Panc1 (cell line): ENCODE measurements at regions not wholly inside any gene's neighbourhood (a gene's known extent, or its start where the extent isn't known, plus 50 kb on each side); places are given as distances from the start of the nearest gene placed in this dataset.

Experiments used
- ATAC-seq: fragments of 200-7000 bp; cut with Tn5 transposase; 2 replicates; pipeline ENCODE4 v1.9.1; 2020; ENCODE audit warnings: mild to moderate bottlenecking, moderate library complexity
- BruUV-seq: library from RNA; stranded (reverse); fragments of 400-500 nt; replicated peaks from 2 replicates; lab custom pipeline; 2021; lab: Mats Ljungman, UMichigan
- CTCF ChIA-PET: fragments of 300-600 bp; sonication (Branson Sonifier 250); formaldehyde crosslinking; loops from one replicate; lab custom pipeline; 2022; ENCODE audit warnings: antibody characterized with exemption; lab: Charles Lee
- POLR2A ChIA-PET: fragments of 300-600 bp; sonication (Branson Sonifier 250); formaldehyde crosslinking; loops from one replicate; lab custom pipeline; 2022; ENCODE audit warnings: antibody characterized with exemption; lab: Charles Lee
- DNase-seq: peaks from one replicate; pipeline ENCODE4 v3.0.0-alpha.2; 2010; ENCODE audit warnings: low read depth, low spot score
- H3K27ac ChIP-seq: 2 replicates; pipeline ENCODE4 v1.5.1; 2011; ENCODE audit warnings: mild to moderate bottlenecking, low read length, inconsistent platforms
- H3K27me3 ChIP-seq: fragments of 200-500 bp; sonication (Bioruptor generic); 2 replicates; pipeline ENCODE4 v1.6.0; 2014; ENCODE audit warnings: low read length, inconsistent platforms; ENCODE audit not compliant: control insufficient read depth, insufficient read depth
- H3K36me3 ChIP-seq: fragments of 200-500 bp; sonication (Bioruptor generic); 2 replicates; pipeline ENCODE4 v1.5.1; 2014; ENCODE audit warnings: inconsistent platforms, mild to moderate bottlenecking, low read length, moderate library complexity; ENCODE audit not compliant: control insufficient read depth, insufficient read depth
- H3K4me1 ChIP-seq: 2 replicates; pipeline ENCODE4 v1.5.1; 2011; ENCODE audit warnings: inconsistent platforms, mild to moderate bottlenecking, low read length, moderate library complexity; ENCODE audit not compliant: control insufficient read depth, insufficient read depth
- H3K4me3 ChIP-seq, 2 experiments: 2 replicates each; pipeline ENCODE4 v1.5.1; 2011 to 2012; ENCODE audit warnings: low read depth in 2 of 2, low read length in 2 of 2, mild to moderate bottlenecking in 2 of 2, inconsistent platforms in 1 of 2, moderate library complexity in 1 of 2
- H3K9me3 ChIP-seq: fragments of 200-500 bp; sonication (Bioruptor generic); 2 replicates; pipeline ENCODE4 v1.5.1; 2014; ENCODE audit warnings: low read depth, mild to moderate bottlenecking, inconsistent platforms, low read length, moderate library complexity; ENCODE audit not compliant: control insufficient read depth, insufficient read depth
- POLR2AphosphoS5 ChIP-seq: IDR thresholded peaks from 2 replicates; pipeline ENCODE4 v1.6.1; 2012; ENCODE audit warnings: mild to moderate bottlenecking, low read depth, low read length, moderate library complexity
- SIN3A ChIP-seq: IDR thresholded peaks from 2 replicates; pipeline ENCODE4 v1.6.1; 2012; ENCODE audit warnings: low read depth, mild to moderate bottlenecking, low read length, moderate library complexity, borderline replicate concordance; ENCODE audit not compliant: insufficient read depth
- TCF7L2 ChIP-seq: IDR thresholded peaks from 2 replicates; pipeline ENCODE4 v1.6.1; 2011; ENCODE audit warnings: mild to moderate bottlenecking, low read depth, low read length, inconsistent platforms
- in situ Hi-C: cut with HindIII; loops from 2 replicates; pipeline ENCODE4 v1.10.0; 2016; ENCODE audit warnings: low sequenced_read_pairs, low pct_unique_long_range_greater_than_20kb
- intact Hi-C: fragments of 100-400 bp; cut with micrococcal nuclease; formaldehyde crosslinking; loops from one replicate; pipeline ENCODE4 v1.10.0; 2022; ENCODE audit not compliant: unreplicated experiment
- TF ChIP-seq, protein P1 (sequence below): fragments of 450-650 bp; IDR thresholded peaks from 2 replicates; pipeline ENCODE4 v1.5.1; 2017; ENCODE audit warnings: mild to moderate bottlenecking
- TF ChIP-seq, protein P2 (sequence below), 2 experiments: IDR thresholded peaks; 2 replicates each; pipeline ENCODE4 v1.6.1; 2011 to 2012; ENCODE audit warnings: low read depth in 2 of 2, control low read depth in 1 of 2, low read length in 1 of 2, mild to moderate bottlenecking in 1 of 2, moderate library complexity in 1 of 2; ENCODE audit not compliant: insufficient read depth in 1 of 2

DNA sequence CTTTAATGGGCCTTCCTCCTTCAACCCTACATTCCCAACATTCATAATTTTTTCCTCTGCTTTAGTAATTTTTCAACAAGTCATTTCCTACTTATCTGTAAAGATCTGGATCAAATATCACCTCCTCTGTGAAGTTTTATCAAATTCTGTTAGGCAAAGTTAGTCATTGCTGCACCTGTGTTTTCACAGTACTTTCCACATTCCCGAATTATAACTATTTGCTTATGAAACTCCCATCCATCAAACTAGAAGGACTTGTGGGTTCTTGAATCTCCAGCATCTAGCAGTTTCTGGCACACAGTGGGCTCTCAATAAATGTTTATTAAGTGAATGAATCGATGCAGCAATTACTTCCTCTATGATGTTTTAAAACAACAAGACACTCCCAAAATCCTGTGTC, 257.6 kb downstream of the HDGFL1 start:
- H3K4me1 ChIP-seq, result peaks cover 20% of the 10 kb centered on the region
- H3K27me3 ChIP-seq, result no peaks in the 10 kb centered on the region
- ChIA-PET POLR2A (no interaction called here), CTCF (no interaction called here)
- no TSS peak for BruUV-seq
- ATAC-seq, result no peak
- H3K9me3 ChIP-seq, result no peaks in the 10 kb centered on the region
- TF ChIP-seq, protein P1, sequence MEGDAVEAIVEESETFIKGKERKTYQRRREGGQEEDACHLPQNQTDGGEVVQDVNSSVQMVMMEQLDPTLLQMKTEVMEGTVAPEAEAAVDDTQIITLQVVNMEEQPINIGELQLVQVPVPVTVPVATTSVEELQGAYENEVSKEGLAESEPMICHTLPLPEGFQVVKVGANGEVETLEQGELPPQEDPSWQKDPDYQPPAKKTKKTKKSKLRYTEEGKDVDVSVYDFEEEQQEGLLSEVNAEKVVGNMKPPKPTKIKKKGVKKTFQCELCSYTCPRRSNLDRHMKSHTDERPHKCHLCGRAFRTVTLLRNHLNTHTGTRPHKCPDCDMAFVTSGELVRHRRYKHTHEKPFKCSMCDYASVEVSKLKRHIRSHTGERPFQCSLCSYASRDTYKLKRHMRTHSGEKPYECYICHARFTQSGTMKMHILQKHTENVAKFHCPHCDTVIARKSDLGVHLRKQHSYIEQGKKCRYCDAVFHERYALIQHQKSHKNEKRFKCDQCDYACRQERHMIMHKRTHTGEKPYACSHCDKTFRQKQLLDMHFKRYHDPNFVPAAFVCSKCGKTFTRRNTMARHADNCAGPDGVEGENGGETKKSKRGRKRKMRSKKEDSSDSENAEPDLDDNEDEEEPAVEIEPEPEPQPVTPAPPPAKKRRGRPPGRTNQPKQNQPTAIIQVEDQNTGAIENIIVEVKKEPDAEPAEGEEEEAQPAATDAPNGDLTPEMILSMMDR, result no peak
- TF ChIP-seq, protein P2, sequence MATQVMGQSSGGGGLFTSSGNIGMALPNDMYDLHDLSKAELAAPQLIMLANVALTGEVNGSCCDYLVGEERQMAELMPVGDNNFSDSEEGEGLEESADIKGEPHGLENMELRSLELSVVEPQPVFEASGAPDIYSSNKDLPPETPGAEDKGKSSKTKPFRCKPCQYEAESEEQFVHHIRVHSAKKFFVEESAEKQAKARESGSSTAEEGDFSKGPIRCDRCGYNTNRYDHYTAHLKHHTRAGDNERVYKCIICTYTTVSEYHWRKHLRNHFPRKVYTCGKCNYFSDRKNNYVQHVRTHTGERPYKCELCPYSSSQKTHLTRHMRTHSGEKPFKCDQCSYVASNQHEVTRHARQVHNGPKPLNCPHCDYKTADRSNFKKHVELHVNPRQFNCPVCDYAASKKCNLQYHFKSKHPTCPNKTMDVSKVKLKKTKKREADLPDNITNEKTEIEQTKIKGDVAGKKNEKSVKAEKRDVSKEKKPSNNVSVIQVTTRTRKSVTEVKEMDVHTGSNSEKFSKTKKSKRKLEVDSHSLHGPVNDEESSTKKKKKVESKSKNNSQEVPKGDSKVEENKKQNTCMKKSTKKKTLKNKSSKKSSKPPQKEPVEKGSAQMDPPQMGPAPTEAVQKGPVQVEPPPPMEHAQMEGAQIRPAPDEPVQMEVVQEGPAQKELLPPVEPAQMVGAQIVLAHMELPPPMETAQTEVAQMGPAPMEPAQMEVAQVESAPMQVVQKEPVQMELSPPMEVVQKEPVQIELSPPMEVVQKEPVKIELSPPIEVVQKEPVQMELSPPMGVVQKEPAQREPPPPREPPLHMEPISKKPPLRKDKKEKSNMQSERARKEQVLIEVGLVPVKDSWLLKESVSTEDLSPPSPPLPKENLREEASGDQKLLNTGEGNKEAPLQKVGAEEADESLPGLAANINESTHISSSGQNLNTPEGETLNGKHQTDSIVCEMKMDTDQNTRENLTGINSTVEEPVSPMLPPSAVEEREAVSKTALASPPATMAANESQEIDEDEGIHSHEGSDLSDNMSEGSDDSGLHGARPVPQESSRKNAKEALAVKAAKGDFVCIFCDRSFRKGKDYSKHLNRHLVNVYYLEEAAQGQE (IDR thresholded peaks at IDR 0.05; ENCODE audit: insufficient read depth in 1 of 2, low read depth in 2 of 2, low read length in 1 of 2), result no peak
- TF ChIP-seq TCF7L2 (peak; percentile 75), POLR2AphosphoS5 (no peak)
- no peaks in the 10 kb centered on the region for H3K36me3 ChIP-seq
- in situ Hi-C loops (no loop called here), intact Hi-C loops (loop anchor here (5.0 to 10.0 kb wide), 2 partner anchors 682 to 1235 kb away; partner anchors contain the start of gene SOX4)
- H3K27ac ChIP-seq, result peak overlapping the region; percentile 72
- no peak for DNase-seq
- no peak overlapping the region for H3K4me3 ChIP-seq

DNA sequence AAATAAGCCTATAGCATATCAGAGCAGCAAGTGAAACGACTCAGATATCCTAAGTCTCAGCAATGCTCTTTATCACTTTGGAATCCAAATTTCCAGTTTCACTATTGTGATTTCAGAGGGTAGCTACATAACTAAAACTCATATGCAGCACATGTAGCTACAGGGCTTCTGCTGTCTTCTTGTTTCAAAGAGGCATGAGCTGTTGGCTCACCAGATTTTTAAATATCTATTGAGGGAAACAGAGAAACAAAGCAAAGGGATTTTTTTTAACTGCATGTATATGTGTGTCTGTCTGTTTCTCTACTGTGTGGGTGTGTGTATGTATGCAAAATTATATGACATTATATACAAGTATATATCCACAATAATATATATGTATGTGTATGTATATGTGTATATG, 258.4 kb downstream of the HDGFL1 start:
- Histone ChIP-seq H3K4me3 (no peak overlapping the region), H3K36me3 (no peaks in the 10 kb centered on the region), H3K9me3 (no peaks in the 10 kb centered on the region), H3K4me1 (peaks cover 20% of the 10 kb centered on the region), H3K27ac (peak overlapping the region; percentile 72), H3K27me3 (no peaks in the 10 kb centered on the region)
- in situ Hi-C loops (no loop called here), intact Hi-C loops (loop anchor here (5.0 to 10.0 kb wide), 2 partner anchors 683 to 1235 kb away; partner anchors contain the start of gene SOX4)
- peak; percentile 53; the same call in 1 of the 2 replicates for ATAC-seq
- BruUV-seq, result no TSS peak
- ChIA-PET CTCF (interaction anchor here (0.8 kb wide), 1 partner anchor 352 kb away, joined by 3 read pairs; no protein-coding TSS in a partner anchor), POLR2A (no interaction called here)
- peak; percentile 5 for DNase-seq
- TF ChIP-seq, protein P2 (IDR thresholded peaks at IDR 0.05; ENCODE audit: insufficient read depth in 1 of 2, low read depth in 2 of 2, low read length in 1 of 2), result no peak
- TF ChIP-seq, protein P1, result no peak
- no peak for TF ChIP-seq TCF7L2
- TF ChIP-seq SIN3A, result no peak
- TF ChIP-seq POLR2AphosphoS5, result no peak
